Amniotic stem cell (primary cell): ENCODE measurements at regions not wholly inside any gene's neighbourhood (a gene's known extent, or its start where the extent isn't known, plus 50 kb on each side); places are given as distances from the start of the nearest gene placed in this dataset.

Experiments
- DNase-seq: peaks from one replicate; lab custom pipeline; 2025; lab: John Stamatoyannopoulos, UW

- no peak for DNase-seq
These were observed 64.6 kb upstream of the ELOVL5 start for GRCh38 chr6:53413326-53413725.

- no peak for DNase-seq
These were observed 64.0 kb upstream of the ELOVL5 start for GRCh38 chr6:53412751-53413150.

- no peak for DNase-seq
These were observed 63.4 kb upstream of the ELOVL5 start for GRCh38 chr6:53412021-53412715.

- DNase-seq, result no peak
These were observed 62.7 kb upstream of the ELOVL5 start for GRCh38 chr6:53411451-53411850.

GRCh38 chr6:53410508-53411258, 61.9 kb upstream of the ELOVL5 start:
- DNase-seq, result no peak

- DNase-seq, result no peak
These were observed 60.1 kb upstream of the ELOVL5 start for GRCh38 chr6:53408826-53409225.

- DNase-seq, result no peak
These were observed 50.2 kb upstream of the ELOVL5 start for GRCh38 chr6:53399027-53399344.

- no peak for DNase-seq
These were observed 49.7 kb upstream of the ELOVL5 start for GRCh38 chr6:53398247-53399026.
